Activated T-cell treated with anti-CD3 and anti-CD28 coated beads for 4 hours (primary cell): ENCODE measurements at regions not wholly inside any gene's neighbourhood (a gene's known extent, or its start where the extent isn't known, plus 50 kb on each side); places are given as distances from the start of the nearest gene placed in this dataset.
"Not testable (repeated sequence)": the region's sequence is repeated elsewhere in the genome, so short reads cannot be mapped to it uniquely, and the experiment has no call there.

Source experiments
- DNase-seq: peaks from one replicate; pipeline ENCODE4 v3.0.0-alpha.2; 2020

- no peak for DNase-seq
These were observed 355.9 kb downstream of the RSL24D1 start for GRCh38 chr15:54840621-54841398.

GRCh38 chr15:54839379-54839778 lies 357.4 kb downstream of the RSL24D1 start:
- no peak for DNase-seq

DNA sequence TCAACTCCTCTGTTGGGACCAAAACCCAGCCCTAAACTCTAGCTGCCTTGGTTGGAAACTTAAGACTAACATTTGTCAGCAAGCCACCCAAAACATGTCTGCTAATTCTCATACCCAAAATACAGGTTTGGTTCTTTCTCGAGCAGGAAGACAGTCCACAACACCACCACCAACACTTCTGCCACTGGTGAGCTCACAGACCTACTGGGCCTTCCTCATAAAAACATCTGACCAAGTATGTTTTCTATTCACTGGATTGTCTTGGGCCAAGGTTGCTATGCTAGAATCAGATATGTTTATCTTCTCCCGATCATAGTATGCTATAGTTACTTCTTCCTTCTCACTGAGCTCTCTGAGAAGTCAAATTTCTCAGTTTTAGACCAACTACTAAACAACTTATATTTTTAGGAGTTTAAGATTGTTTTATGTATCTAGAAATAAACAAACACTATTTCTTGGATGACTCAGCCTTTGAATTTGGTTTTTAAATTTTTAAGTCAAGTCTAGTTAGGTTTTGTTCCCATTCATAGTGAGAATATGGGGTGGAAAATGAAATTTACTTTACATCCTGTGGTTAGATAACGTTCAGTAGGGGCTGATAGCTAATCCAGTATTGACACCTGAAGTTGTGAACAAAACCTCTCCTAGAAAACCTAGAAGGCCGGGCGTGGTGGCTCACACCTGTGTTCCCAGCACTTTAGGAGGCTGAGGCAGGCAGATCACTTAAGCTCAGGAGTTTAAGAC lies 360.5 kb downstream of the RSL24D1 start:
- no peak for DNase-seq

- no peak for DNase-seq
These were observed 366.9 kb downstream of the RSL24D1 start for GRCh38 chr15:54829821-54830220.

GRCh38 chr15:54820811-54821210 lies 375.9 kb downstream of the RSL24D1 start:
- DNase-seq = no peak

- no peak for DNase-seq
These were observed 376.6 kb downstream of the RSL24D1 start for GRCh38 chr15:54820098-54820497.

- no peak for DNase-seq
These were observed 380.3 kb downstream of the RSL24D1 start for GRCh38 chr15:54816401-54816800.

DNA sequence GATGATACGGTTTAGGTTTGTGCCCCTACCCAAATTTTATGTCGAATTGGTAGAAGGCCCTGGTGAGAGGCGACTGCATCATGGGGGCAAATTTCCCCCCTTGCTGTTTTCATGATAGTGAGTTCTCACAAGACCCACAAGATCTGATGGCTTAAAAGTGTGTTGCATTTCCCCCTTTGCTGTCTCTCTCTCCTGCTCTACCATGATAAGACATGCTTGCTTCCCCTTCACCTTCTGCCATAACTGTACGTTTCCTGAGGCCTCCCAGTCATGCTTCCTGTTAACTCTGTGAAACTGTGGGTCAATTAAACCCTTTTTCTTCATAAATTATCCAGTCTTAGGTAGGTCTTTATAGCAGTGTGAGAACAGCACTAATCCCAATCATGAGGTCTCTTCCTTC lies 381.2 kb downstream of the RSL24D1 start:
- no peak for DNase-seq

GRCh38 chr15:54812383-54812782 lies 384.4 kb downstream of the RSL24D1 start:
- DNase-seq = no peak

DNA sequence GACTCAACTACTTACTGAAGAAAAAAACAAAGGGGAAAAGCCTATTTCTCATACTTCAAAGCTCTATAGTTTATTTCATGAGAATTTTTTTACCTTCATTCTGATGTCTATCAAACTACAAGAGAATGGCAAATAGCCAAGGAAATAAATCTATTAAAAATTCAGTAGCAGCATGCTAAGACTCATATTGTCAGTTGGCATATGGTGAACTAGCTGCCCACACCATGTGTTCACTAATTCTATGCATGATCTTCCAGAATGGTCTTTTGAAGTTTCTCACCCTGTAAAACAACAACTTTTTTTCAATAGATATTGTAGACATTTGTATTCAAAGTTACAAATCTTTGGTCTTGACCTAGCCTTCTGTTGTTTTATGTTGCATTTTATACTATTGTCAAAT lies 386.2 kb downstream of the RSL24D1 start:
- DNase-seq = no peak

GRCh38 chr15:54810031-54810430 lies 386.7 kb downstream of the RSL24D1 start:
- no peak for DNase-seq

- DNase-seq = no peak
These were observed 388.4 kb downstream of the RSL24D1 start for GRCh38 chr15:54808321-54808720.

GRCh38 chr15:54803987-54804386 lies 392.8 kb downstream of the RSL24D1 start:
- no peak for DNase-seq

DNA sequence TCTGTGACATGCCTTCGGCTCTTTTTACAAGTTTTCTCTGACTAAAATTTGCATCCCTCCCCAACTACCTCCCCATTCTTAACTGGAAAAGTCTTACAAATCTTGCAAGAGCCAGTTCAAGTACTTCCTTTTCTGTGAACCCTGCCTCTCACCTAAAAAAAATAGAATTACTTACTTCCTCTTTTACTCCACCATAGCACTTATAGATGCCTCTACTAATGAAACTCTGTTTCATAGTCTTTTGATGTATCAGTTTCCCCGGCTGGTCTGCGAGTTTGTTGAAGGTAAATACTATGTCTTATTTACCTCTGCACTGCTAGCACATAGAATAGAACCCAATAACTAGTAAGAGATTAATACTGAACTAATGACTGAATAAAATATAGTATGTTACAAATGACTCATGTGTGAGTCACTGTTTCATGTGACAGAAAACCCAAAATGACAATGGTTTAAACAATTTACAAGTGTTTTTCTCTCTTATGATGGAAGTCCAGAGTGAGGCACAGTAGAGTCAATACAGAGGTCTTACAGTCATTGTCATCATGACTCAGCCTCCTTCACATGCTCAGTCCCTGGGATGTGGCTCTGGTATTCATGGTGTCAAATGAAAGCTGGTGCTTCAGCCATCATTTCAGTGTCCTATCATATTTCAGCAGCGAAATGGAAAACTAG lies 393.5 kb downstream of the RSL24D1 start:
- no peak for DNase-seq

GRCh38 chr15:54792526-54792925 lies 404.2 kb downstream of the RSL24D1 start:
- no peak for DNase-seq

DNA sequence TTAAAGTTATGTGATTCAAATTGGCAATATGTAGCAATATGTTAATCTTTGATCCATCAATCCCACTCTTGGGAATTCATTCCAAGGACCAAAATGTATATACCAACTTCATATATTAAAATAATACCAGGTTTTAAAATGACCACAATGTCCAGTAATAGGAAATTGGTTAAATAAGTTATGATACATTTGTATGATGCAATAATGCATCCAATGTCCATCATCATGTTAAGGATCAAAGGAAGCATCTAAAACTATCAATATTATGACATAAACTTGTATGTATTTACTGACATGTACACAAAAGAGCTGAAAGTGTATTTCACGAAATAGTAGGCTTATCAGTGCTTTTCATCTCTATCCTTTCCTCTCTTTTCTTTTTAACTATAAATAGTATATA lies 406.0 kb downstream of the RSL24D1 start:
- DNase-seq = no peak

- DNase-seq = no peak
These were observed 407.4 kb downstream of the RSL24D1 start for GRCh38 chr15:54789376-54789775.

- not testable (repeated sequence) for DNase-seq
These were observed 415.5 kb downstream of the RSL24D1 start for GRCh38 chr15:54781220-54781619.

- DNase-seq = no peak
These were observed 417.5 kb downstream of the RSL24D1 start for GRCh38 chr15:54779271-54779670.

DNA sequence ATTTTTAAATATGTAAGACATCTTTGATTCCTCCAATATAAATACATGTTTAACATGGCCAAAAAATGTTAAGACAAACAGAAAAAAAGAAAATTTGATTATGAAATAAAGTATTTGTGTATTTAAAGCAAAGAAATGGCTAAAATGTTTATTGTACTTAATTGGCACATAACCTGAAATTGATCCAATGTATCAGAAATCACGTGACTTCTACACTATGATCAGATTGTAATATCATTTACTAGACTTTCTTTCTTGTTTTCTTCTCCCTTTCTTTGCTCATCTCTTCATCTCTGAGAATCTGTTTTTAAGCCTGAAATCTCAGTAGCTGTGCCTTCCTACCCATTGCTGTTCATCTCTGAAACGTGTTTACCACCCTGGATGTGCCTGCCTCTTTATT lies 420.3 kb downstream of the RSL24D1 start:
- no peak for DNase-seq

- DNase-seq = no peak
These were observed 424.1 kb downstream of the RSL24D1 start for GRCh38 chr15:54772663-54773062.

GRCh38 chr15:54749461-54749860 lies 447.3 kb downstream of the RSL24D1 start:
- DNase-seq = not testable (repeated sequence)

DNA sequence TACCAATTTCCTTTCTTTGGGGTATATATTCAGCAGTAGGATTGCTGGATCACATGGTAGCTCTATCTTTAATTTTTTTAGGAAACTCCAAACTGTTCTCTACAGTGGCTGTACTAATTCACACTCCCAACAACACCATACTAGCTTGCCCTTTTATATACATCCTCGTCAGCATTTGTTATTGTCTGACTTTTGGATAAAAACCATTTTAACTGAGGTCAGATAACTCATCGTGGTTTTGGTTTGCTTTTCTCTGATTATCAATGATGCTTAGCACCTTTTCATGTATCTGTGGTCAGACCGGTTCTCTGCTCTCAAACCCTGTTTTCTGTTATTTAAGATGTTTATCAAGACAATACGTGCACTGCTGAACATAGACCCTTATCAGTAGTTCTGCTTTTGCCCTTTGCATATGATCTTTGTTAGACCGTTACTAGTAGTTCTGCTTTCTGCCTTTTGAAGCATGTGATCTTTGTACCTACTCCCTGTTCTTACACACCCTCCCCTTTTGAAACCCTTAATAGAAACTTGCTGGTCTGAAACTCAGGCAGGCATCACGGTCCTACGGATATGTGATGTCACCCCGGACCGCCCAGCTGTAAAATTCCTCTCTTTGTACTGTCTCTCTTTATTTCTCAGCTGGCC lies 474.3 kb downstream of the RSL24D1 start:
- DNase-seq = no peak
